ENCODE measurements at regions not wholly inside any gene's neighbourhood (a gene's known extent, or its start where the extent isn't known, plus 50 kb on each side); places are given as distances from the start of the nearest gene placed in this dataset.

DNA sequence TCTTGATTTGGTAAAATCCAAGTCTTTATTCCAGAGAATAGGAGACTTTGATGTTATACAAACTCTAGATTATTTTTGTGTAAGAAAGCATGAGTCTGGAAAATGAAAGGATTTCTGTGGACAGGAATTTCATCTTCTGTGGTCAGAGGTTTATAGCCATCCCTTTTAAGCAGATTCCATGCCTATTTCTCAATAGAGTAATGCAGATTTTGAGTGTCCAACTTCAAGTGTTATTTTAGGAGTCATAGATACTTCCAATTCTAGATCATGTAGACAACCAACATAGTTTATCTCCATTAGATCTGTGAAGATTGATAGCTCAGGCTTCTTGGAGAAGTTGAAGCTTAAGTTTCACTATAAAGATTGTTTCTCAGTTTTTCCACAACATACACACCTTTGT, 379.7 kb downstream of the PSAT1 start:
- H3K36me3 Mint-ChIP-seq: no peaks in the 10 kb centered on the region
- Histone ChIP-seq H3K4me2 (replicated peaks; ENCODE audit: extremely low read depth, low read length, poor library complexity, severe bottlenecking) (no peak overlapping the region), H4K20me1 (ENCODE audit: insufficient read depth, low read length) (no peaks in the 10 kb centered on the region), H3K79me2 (ENCODE audit: insufficient read depth, low read length) (no peaks in the 10 kb centered on the region), H3K36me3 (replicated peaks in 1 of 2; ENCODE audit: control insufficient read depth in 1 of 2, insufficient read depth in 2 of 2, low read length in 2 of 2) (no peaks in the 10 kb centered on the region), H3K4me1 (ENCODE audit: control insufficient read depth in 1 of 2, insufficient read depth in 2 of 2, low read length in 2 of 2) (no peaks in the 10 kb centered on the region), H3K27me3 (ENCODE audit: control insufficient read depth in 2 of 2, insufficient read depth in 2 of 2, low read length in 2 of 2) (no peaks in the 10 kb centered on the region), H3K9ac (ENCODE audit: insufficient read depth, low read length, poor library complexity, severe bottlenecking) (no peak overlapping the region), H3K9me3 (replicated peaks in 1 of 2; ENCODE audit: control insufficient read depth in 1 of 2, insufficient read depth in 1 of 2, low read length in 2 of 2) (no peaks in the 10 kb centered on the region), H3K27ac (ENCODE audit: low read depth in 1 of 2, low read length in 2 of 2) (no peak overlapping the region), H2AFZ (ENCODE audit: insufficient read depth, low read depth, low read length, poor library complexity, severe bottlenecking) (no peak overlapping the region), H3K4me3 (replicated peaks in 1 of 3; ENCODE audit: low read depth in 2 of 3, low read length in 3 of 3) (no peak overlapping the region)
- peaks cover 0 to 5% (median 2%) of the 10 kb centered on the region in 3 donors for H3K27me3 Mint-ChIP-seq (ENCODE audit: low read depth in 3 of 3)
- no peaks in the 10 kb centered on the region for H3K4me1 Mint-ChIP-seq
- H3K4me3 Mint-ChIP-seq: no peak overlapping the region
- intact Hi-C loops (cut with micrococcal nuclease): no loop called here
- no peaks in the 10 kb centered on the region for H3K9me3 Mint-ChIP-seq
- TF ChIP-seq CTCF (IDR thresholded peaks at IDR 0.05): no peak
- no peak for DNase-seq
- no peak overlapping the region for H3K27ac Mint-ChIP-seq

- no peak overlapping the region for H3K4me2 ChIP-seq (replicated peaks; ENCODE audit: extremely low read depth, low read length, poor library complexity, severe bottlenecking)
- H3K79me2 ChIP-seq (ENCODE audit: insufficient read depth, low read length): no peaks in the 10 kb centered on the region
- H3K4me3 Mint-ChIP-seq: no peak overlapping the region
- H3K9me3 Mint-ChIP-seq: no peaks in the 10 kb centered on the region
- H3K27me3 ChIP-seq (ENCODE audit: control insufficient read depth in 2 of 2, insufficient read depth in 2 of 2, low read length in 2 of 2): no peaks in the 10 kb centered on the region
- peaks cover 0 to 5% (median 2%) of the 10 kb centered on the region in 3 donors for H3K27me3 Mint-ChIP-seq (ENCODE audit: low read depth in 3 of 3)
- H2AFZ ChIP-seq (ENCODE audit: insufficient read depth, low read depth, low read length, poor library complexity, severe bottlenecking): no peak overlapping the region
- DNase-seq: no peak
- no peak overlapping the region for H3K4me3 ChIP-seq (replicated peaks in 1 of 3; ENCODE audit: low read depth in 2 of 3, low read length in 3 of 3)
- TF ChIP-seq CTCF (IDR thresholded peaks at IDR 0.05): no peak
- no peak overlapping the region for H3K9ac ChIP-seq (ENCODE audit: insufficient read depth, low read length, poor library complexity, severe bottlenecking)
- no peak overlapping the region for H3K27ac Mint-ChIP-seq
- no peaks in the 10 kb centered on the region for H3K9me3 ChIP-seq (replicated peaks in 1 of 2; ENCODE audit: control insufficient read depth in 1 of 2, insufficient read depth in 1 of 2, low read length in 2 of 2)
- H3K36me3 Mint-ChIP-seq: no peaks in the 10 kb centered on the region
- intact Hi-C loops (cut with micrococcal nuclease): no loop called here
- no peak overlapping the region for H3K27ac ChIP-seq (ENCODE audit: low read depth in 1 of 2, low read length in 2 of 2)
- WGBS (ENCODE audit: insufficient coverage): 83% methylated on average over 1 of the region's 2 CpGs
- H3K36me3 ChIP-seq (replicated peaks in 1 of 2; ENCODE audit: control insufficient read depth in 1 of 2, insufficient read depth in 2 of 2, low read length in 2 of 2): no peaks in the 10 kb centered on the region
- H3K4me1 Mint-ChIP-seq: no peaks in the 10 kb centered on the region
- H3K4me1 ChIP-seq (ENCODE audit: control insufficient read depth in 1 of 2, insufficient read depth in 2 of 2, low read length in 2 of 2): no peaks in the 10 kb centered on the region
- H4K20me1 ChIP-seq (ENCODE audit: insufficient read depth, low read length): no peaks in the 10 kb centered on the region
Observed at GRCh38 chr9:78677326-78677725, 380.4 kb downstream of the PSAT1 start.

Data from CD14-positive monocyte (primary cell).